Activated effector memory CD4-positive, alpha-beta T cell treated with anti-CD3 and anti-CD28 coated beads, Interleukin-2, amount 50 U/mL, for 16 hours (primary cell): ENCODE measurements at regions not wholly inside any gene's neighbourhood (a gene's known extent, or its start where the extent isn't known, plus 50 kb on each side); places are given as distances from the start of the nearest gene placed in this dataset.

Experiments
- DNase-seq: peaks from one replicate; pipeline ENCODE4 v3.0.0-alpha.2; 2020

GRCh38 chr7:85774986-85775385 is 588.1 kb upstream of the SEMA3D start:
- DNase-seq = no peak

- no peak for DNase-seq
Measured at GRCh38 chr7:85773116-85773728, 586.4 kb upstream of the SEMA3D start.

- no peak for DNase-seq
Measured at GRCh38 chr7:85771516-85771915, 584.7 kb upstream of the SEMA3D start.

GRCh38 chr7:85770332-85770731 is 583.5 kb upstream of the SEMA3D start:
- DNase-seq = no peak

GRCh38 chr7:85765698-85766298 is 578.9 kb upstream of the SEMA3D start:
- no peak for DNase-seq

GRCh38 chr7:85764034-85764433 is 577.2 kb upstream of the SEMA3D start:
- no peak for DNase-seq

GRCh38 chr7:85757348-85757747 is 570.5 kb upstream of the SEMA3D start:
- DNase-seq = no peak

GRCh38 chr7:85750454-85750949 is 563.6 kb upstream of the SEMA3D start:
- peak; percentile 31 for DNase-seq

- DNase-seq = peak; percentile 43
Measured at GRCh38 chr7:85749696-85750453, 563.0 kb upstream of the SEMA3D start.

- DNase-seq = no peak
Measured at GRCh38 chr7:85748861-85749260, 562.0 kb upstream of the SEMA3D start.

- no peak for DNase-seq
Measured at GRCh38 chr7:85737426-85737825, 550.6 kb upstream of the SEMA3D start.

GRCh38 chr7:85736085-85736484 is 549.2 kb upstream of the SEMA3D start:
- DNase-seq = no peak

- DNase-seq = no peak
Measured at GRCh38 chr7:85734823-85735222, 548.0 kb upstream of the SEMA3D start.

- no peak for DNase-seq
Measured at GRCh38 chr7:85733169-85733915, 546.5 kb upstream of the SEMA3D start.

- no peak for DNase-seq
Measured at GRCh38 chr7:85730012-85730411, 543.2 kb upstream of the SEMA3D start.

GRCh38 chr7:85725026-85725425 is 538.2 kb upstream of the SEMA3D start:
- DNase-seq = no peak

- DNase-seq = no peak
Measured at GRCh38 chr7:85719981-85720953, 533.4 kb upstream of the SEMA3D start.

GRCh38 chr7:85716353-85716752 is 529.5 kb upstream of the SEMA3D start:
- DNase-seq = no peak

- no peak for DNase-seq
Measured at GRCh38 chr7:85714951-85715350, 528.1 kb upstream of the SEMA3D start.

- DNase-seq = no peak
Measured at GRCh38 chr7:85714043-85714578, 527.3 kb upstream of the SEMA3D start.

GRCh38 chr7:85713171-85713570 is 526.3 kb upstream of the SEMA3D start:
- DNase-seq = no peak

GRCh38 chr7:85711894-85712293 is 525.0 kb upstream of the SEMA3D start:
- DNase-seq = no peak
